HG02642 (cell line): ENCODE measurements at regions not wholly inside any gene's neighbourhood (a gene's known extent, or its start where the extent isn't known, plus 50 kb on each side); places are given as distances from the start of the nearest gene placed in this dataset.
A peak's percentile ranks its signal among the peaks of the same experiment; 100 is the strongest.
"Not testable (repeated sequence)": the region's sequence is repeated elsewhere in the genome, so short reads cannot be mapped to it uniquely, and the experiment has no call there.

ENCODE experiments used
- ATAC-seq: cut with Tn5 transposase; IDR thresholded peaks from one replicate; pipeline ENCODE4 v1.9.1; 2021; ENCODE audit warnings: mild to moderate bottlenecking; ENCODE audit not compliant: unreplicated experiment, poor library complexity

GRCh38 chr6:139474145-139475108 lies 100.0 kb upstream of the CITED2 start:
- ATAC-seq, result peak; percentile 73

- ATAC-seq, result no peak
Observed at GRCh38 chr6:139473731-139474130, 99.3 kb upstream of the CITED2 start.

GRCh38 chr6:139473231-139473701 lies 98.8 kb upstream of the CITED2 start:
- ATAC-seq, result no peak

- ATAC-seq, result no peak
Observed at GRCh38 chr6:139472351-139473015, 98.0 kb upstream of the CITED2 start.

- no peak for ATAC-seq
Observed at GRCh38 chr6:139470997-139471396, 96.5 kb upstream of the CITED2 start.

- ATAC-seq, result no peak
Observed at GRCh38 chr6:139468178-139468819, 93.9 kb upstream of the CITED2 start.

- no peak for ATAC-seq
Observed at GRCh38 chr6:139457476-139457875, 83.0 kb upstream of the CITED2 start.

GRCh38 chr6:139452148-139452876 lies 77.9 kb upstream of the CITED2 start:
- no peak for ATAC-seq

GRCh38 chr6:139449611-139450000 lies 75.2 kb upstream of the CITED2 start:
- ATAC-seq, result no peak

GRCh38 chr6:139448998-139449610 lies 74.7 kb upstream of the CITED2 start:
- no peak for ATAC-seq

- ATAC-seq, result peak; percentile 91
Observed at GRCh38 chr6:139448051-139448649, 73.7 kb upstream of the CITED2 start.

- no peak for ATAC-seq
Observed at GRCh38 chr6:139447656-139447975, 73.2 kb upstream of the CITED2 start.

- no peak for ATAC-seq
Observed at GRCh38 chr6:139446768-139447655, 72.6 kb upstream of the CITED2 start.

- no peak for ATAC-seq
Observed at GRCh38 chr6:139446138-139446715, 71.8 kb upstream of the CITED2 start.

GRCh38 chr6:139444273-139444787 lies 69.9 kb upstream of the CITED2 start:
- ATAC-seq, result not testable (repeated sequence)

- no peak for ATAC-seq
Observed at GRCh38 chr6:139443231-139444112, 69.0 kb upstream of the CITED2 start.

GRCh38 chr6:139442188-139442671 lies 67.8 kb upstream of the CITED2 start:
- no peak for ATAC-seq
